ENCODE measurements at regions not wholly inside any gene's neighbourhood (a gene's known extent, or its start where the extent isn't known, plus 50 kb on each side); places are given as distances from the start of the nearest gene placed in this dataset.

DNA sequence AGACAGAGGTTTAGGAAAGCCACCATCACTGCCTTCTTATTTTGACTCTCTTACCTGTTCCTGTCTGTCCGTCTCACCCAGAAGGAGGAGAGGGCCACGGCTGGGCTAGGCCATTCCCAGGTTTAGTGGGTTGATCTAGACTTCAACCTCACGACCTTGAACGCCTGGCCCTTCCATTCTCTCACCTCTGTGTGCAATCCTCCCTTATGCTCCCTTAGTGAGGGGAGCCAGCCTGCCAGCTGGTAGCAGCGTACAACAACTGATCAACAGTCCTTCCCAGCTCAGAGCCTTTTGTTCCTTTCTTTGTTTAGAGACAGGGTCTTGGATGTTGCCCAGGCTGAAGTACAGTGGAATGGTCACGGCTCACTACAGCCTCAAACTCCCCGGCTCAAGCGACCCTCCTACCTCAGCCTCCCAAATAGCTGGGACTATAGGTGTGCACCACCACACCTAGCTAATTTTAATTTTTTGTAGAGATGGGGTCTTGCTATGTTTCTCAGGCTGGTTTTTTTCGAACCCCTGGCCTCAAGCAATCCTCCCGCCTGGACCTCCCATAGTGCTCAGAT lies 123.9 kb downstream of the ZNF664 start:
- no peak for DNase-seq (ENCODE audit: low read depth)

DNA sequence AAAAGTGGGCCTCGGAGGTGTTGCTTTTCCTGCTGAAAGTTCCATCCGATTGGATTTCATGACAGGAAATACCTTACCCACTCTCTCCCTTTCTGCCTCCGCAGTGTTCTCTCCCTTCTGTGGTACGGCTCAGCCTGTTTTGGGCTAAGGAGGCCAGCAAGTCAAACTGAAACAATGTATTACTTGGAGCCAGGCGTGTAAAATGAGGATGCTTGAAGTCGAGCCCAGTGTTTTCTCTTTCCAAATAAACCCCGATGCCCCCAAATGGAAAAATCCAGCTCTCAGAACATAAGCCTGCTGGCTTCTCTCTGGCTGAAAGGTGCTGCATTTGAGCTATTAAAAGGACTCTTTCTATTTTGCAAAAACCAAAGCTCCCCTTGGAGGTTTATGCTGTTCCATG lies 124.7 kb downstream of the ZNF664 start:
- no peak for DNase-seq (ENCODE audit: low read depth)

DNA sequence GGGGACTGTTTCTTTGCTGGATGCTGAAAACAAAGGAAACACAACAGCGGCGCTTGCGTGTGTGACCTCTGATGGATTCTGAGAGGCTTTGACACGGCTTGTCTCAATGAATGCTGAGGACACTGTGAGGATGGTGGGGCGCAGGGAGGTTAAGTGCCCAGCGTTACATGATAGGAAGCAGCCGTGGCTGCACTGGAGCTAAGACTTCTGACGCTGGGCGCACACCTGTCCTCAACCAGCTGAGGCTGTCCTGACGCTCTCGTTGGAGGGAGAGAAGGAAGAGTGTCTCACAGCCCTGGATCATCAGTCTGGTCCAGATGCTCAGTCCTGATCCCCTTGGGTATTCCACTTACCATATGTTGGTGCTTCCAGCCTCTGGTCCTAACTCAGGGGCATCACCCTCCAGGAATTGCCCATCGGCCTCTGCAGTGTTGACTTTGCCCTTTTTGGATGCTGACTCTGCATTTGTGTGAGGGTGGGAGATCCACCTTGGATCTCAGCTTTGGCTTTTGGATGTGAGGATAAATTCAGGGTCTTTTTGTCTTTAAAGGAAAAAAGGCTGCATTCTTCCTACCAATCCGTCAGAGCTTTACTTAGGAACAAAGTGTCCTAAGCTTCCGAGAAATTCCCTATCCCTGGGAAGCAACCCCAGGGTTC lies 125.2 kb downstream of the ZNF664 start:
- DNase-seq (ENCODE audit: low read depth): no peak

DNA sequence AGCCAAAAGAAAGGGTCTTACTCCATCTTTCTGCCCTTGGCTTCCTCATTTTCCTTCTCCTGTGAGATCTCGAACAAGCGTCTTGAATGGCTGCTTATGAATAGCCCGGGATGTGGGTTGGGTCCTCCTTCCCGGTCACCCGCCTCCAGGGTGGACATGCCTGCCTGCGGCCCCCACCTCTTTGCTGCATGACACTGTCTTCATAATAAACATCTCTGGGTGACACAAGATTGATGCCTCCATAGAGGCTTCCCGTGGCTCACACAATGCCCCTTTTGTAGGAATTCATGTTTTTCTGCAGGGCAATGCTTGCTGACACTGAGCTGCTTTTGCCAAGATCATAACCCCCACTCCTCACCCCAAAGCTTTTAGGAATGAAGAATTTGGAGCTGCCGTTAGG lies 125.9 kb downstream of the ZNF664 start:
- DNase-seq (ENCODE audit: low read depth): no peak

DNA sequence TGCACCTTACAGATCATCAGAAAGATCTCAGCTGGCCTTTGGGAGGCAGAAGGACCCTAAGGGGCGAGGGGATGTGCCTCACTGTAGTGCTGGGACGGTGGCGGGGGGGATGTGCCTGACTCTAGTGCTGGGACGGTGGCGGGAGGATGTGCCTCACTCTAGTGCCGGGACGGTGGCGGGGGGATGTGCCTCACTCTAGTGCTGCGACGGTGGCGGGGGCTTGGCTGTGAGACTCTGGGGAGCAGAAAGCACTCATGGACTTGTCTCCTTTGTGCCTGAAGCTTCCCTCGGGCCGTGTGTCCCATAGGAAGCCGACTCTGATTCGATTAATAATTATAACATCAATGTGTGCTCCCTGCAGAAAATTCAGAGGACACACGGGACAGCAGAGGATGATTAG lies 126.6 kb downstream of the ZNF664 start:
- DNase-seq (ENCODE audit: low read depth): no peak

DNA sequence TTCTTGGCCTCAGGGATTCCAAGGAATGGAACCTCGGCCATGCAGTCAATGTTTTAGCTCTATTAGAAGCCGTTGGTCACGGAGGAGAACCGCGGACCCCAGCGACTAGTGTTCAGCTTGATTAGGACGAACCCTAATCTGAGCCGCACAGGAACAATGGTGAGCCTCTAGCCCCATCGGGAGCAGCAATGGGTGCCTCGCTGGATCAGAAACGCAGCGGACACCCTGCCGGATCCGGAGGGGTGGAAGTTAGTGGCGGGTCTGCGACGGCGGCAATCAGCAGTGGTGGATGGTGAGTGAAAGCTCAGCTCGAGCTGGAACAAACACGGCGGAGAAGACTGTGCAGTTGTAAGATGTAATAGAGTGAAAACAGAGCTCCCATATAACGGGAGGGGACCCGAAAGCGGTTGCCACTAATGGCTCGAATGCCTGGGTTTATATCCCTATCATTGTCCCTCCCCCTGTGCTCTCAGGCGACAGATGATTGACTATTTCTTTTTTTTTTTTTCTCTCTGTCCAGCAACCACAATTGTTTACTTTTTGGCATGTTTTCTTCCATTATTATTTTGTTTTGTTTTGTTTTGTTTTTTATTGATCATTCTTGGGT lies 127.7 kb downstream of the ZNF664 start:
- DNase-seq (ENCODE audit: low read depth): no peak

DNA sequence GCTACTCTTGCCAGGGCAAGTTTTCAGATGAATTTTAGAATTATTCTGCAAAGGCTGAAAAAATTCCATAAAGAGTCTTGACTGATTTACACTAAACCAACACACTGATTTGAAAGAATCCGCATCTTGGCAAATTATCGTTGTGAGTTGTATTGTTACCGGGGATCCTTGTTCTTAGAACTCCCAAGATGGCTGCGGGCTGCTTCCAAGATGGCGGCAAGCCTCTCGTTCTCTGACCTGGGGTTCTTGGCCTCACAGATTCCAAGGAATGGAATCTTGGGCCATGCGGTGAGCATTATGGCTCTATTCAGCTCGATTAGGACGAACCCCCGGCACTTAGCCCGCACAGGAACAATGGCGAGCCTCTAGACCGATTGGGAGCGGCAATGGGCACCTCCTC lies 132.5 kb downstream of the ZNF664 start:
- DNase-seq (ENCODE audit: low read depth): no peak

DNA sequence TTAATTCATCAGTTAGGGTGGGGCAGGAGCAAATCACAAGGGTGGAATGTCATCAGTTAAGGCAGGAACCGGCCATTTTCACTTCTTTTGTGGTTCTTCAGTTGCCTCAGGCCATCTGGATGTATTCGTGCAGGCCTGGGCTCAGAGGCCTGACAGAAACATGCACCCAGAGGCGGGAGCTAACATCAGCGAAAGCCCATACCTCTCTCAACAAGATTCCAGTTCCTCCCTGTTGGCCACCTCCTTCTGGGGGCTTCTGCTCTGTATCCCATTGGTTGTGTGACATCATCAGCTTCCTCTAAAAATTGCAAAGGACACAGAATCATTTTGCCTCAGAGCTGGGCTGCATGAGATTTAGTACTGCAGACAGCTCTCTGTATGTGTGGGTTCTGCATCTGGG lies 134.3 kb downstream of the ZNF664 start:
- no peak for DNase-seq (ENCODE audit: low read depth)

DNA sequence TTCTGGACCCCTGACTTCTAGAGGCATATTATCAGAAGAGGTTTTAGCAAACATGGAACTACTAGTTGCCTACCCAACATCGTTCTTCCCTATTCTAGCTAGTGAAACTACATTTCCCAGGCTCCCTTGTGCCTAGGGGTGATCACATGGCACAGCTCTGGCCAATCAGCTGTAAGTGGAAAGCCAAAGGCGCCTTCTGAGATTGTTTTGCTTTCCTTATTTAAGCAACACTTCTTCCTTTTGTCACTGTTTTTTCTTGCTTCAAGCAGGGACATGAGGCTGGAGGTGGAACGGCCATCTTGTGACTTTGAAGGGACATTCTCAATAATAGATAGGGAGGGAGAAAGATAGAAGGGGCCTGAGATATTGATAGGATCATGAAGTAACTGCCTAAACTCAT lies 136.7 kb downstream of the ZNF664 start:
- DNase-seq (ENCODE audit: low read depth): no peak

DNA sequence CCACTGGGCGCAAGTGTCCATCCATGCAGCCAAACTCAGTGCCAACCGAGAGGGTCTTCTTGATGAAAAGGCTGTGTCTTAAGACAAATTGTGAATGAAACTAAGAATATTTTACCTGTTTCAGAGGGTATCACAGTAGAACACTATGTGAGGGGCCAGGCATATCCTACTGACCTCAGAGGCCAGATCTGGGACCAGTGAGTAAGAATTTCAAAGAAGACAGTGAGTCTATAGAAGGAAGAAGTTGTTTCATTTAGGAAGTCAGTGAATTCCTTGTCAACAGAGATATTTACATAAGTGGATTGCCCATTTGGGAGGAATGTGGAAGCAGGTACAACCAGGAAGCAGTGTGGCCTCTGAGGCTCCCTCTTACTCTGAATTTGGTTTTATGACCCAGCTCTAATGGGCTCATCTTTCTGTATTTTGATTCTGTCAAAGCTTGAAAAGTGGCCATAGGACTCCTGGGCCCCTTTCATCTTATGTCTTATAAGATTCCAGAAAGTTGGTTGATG lies 137.4 kb downstream of the ZNF664 start:
- no peak for DNase-seq (ENCODE audit: low read depth)

DNA sequence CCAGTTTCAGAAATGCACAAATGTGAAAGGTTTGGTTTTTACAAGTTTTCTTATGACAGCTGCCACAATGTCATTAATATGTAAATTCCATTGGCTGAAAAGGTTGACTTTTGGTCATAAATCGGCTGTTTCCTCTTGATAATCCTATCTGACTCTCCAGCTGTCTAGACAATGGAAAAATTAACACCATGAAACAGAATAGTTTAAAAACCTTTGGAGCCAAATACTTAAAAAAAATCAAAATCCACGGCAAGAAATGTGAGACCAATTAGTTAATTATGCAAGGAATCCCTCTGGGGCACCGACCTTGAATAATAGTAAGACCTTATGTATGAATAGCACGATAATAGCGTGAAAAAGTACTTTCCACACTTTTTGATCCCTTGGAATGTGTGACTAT lies 138.0 kb downstream of the ZNF664 start:
- no peak for DNase-seq (ENCODE audit: low read depth)

DNA sequence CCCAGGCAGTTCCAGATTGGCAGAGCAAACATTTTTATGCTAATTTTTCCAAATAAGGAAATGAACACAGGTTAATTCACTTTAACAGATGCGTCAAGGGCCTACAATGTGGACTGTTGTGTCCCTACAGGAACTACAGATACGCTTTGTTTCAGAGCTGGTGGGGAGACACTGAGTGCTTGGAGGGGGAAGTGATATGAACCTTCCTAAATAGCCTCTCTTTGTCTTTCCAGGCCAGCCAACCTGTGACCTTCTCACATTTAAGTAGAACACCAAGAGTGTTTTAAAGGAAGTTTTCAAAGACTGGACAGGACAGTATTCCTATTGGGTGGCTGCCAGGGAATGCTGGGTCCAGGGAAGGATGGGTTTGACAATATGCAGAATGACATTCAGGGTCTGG lies 141.3 kb downstream of the ZNF664 start:
- no peak for DNase-seq (ENCODE audit: low read depth)

DNA sequence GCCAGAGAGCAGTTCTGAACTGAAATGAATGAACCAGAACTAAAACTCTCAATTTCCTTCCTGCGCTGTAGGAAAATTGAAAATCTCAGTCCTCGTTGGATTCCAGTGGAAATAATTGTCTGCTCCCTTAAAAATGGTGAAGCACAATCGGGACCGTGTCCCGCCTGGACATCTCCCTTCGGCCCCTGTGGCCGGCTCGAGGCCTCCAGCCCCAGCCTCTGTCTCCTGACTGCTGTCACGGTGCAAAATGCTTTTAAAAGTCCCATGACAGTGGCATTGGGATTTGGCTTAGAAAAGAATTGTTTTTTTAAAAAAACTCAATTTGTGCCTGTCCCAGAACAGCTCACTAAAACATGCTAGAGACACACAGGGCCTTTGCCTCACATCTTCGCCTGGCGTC lies 142.5 kb downstream of the ZNF664 start:
- DNase-seq (ENCODE audit: low read depth): no peak

DNA sequence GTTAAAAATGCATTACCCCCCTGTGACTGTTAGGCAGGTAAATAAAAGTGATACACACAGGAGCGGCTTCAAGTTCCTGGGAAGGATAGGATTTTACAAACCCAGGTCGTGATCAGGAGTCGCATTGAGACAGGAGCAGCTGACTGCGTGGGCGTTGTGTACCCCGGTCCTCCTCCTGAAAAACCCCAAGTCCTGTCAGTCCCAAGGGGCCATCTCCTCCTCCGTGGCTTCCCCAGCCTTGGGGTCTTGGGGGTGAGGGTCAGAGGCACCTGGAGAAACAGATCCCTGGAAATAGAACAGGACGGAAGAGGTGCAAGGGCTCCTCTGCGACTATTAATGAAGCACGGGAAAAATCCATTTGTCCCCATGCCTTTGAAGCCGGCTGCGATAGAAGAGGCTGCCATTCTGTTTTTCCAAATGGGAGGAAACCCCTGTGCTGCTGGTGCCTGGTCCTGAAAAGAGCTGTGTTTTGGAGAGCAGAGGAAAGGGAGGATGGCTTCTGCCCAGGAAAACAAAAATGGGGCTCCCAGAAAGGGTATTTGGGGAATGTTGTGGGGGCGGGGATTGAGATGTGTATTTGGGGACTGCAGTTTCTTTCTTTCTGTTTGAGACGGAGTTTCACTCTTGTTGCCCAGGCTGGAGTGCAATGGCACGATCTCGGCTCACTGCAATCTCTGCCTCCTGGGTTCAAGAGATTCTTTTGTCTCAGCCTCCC lies 143.1 kb downstream of the ZNF664 start:
- DNase-seq (ENCODE audit: low read depth): no peak

DNA sequence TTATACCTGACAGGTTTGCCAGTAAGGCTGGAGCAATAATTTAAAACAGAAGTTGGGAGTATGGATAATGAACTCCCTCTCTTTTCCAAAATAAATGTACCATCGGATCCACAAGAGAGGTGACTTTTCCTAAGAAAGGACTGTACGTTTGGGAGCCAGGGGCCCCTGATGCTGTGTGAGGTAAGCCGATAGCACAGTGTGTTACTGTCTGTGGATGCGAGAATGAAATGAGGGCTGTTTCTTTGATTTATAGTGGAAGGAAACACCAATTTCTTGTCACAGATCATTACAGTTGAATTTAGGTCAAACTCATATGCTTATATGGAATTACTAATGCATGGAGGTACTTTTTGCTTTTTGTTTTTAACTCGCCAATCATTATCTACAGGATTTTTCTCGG lies 147.7 kb downstream of the ZNF664 start:
- DNase-seq (ENCODE audit: low read depth): no peak

DNA sequence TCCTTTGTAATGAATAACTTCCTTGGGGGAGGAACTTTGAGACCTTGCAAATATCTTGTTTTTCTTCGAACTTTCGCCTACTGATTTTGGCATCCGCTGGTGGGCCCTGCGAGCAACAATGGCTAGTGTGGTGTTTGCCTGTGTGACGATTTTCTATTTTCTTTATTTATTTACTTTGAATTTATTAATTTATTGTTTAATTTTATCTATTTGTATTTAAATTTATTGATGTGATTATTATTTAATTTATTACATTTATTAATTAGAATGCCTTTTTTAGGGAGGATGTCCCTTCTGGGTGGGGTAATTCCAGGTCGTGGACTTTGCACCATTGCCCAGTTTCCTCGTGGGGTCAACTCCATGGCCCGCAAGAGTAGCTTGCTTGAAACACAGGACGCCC lies 149.7 kb downstream of the ZNF664 start:
- DNase-seq (ENCODE audit: low read depth): no peak

DNA sequence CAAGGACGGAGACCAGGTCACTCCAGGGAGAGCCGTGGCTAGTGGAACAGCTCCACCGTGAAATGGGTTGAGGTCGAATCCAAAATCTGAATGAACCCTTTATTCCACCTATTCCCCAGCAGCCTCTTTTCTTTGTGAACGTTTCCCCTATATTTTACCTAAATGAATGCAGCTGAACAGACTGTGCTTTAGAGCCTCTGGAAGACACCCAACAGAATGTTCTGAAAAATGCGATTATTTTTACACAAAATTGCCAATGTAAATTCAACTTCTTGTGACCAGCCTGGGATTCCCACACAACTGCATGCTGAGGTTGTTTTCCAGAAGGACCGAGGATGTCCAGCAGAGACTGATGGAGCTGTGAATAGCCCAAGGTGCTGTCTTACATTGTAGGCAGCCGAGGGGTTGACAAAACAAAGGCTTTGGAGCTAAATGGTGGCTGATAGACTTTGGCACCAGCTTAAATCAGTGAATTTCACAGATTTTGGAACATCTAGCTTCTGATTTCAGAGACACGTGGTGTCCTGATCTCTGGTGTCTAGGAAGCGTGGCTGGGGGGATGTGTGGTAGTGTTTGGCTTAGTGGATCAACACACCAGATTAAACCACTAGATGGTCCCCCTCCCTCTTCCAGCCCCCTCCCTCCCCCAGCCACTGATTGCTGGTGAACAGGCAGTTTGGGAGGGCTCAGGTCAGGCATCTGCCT lies 150.4 kb downstream of the ZNF664 start:
- DNase-seq (ENCODE audit: low read depth): no peak

DNA sequence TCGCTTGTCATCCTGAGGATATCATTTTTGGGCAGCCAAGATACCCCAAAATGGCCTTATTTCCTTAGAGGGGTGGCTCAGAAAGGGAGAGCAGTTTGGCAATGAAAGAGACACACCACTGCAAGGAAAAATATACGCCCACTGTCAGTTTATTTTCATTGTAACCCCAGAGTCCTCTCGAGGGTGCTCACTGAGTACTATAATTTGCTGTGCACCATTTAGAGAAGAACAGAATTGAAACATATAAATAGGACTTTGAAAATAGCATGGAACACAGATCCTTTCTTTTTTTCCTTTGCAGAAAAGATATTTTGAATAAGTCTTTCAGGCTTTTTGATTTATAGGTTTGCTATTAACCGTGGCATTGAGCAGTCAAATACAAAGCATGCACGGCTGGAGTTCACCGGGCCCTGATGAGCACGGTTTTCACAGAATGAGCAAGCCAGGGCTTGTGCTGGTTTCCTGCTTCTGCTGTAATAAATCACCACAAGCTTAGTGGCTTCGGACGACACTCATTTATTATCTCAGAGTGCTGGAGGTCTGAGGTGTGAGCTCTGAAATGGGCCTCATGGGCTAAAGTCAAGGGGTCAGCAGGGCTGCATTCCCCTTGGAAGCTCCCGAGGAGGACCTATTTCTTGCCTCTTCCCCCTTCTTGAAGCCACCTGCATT lies 152.3 kb downstream of the ZNF664 start:
- DNase-seq (ENCODE audit: low read depth): no peak

DNA sequence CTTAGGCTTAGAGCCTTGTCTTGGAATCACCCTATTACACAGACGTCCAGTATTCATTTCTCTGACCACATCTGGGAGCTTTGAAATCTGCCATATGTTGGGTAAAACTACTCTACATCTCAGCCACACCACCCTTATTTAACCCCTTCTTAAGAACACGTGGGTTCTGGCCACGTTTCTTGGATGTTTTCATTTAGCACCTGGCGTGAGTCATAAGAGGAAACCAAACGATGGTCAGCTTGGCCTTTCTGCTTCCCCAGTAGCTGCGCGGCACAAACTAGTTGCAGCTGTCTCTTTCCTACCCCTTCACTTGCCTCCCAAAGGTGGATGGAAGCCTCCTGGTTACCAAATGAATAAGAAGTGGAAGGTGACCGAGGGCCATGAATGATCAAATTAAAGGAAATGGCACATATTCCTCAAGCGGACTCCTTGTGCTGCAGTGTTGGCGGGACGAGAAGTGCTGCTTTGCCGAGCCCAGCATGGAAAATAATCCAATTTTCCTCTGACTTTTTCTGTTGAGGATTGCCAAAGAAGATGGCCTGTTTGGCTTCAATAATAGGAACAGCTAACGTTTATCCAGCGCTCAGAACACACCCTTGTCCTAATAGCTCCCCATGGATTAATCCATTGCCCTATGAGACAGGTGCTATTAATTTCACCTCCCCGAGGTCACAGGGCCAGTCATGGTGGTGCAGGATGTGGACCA lies 154.1 kb downstream of the ZNF664 start:
- no peak for DNase-seq (ENCODE audit: low read depth)

DNA sequence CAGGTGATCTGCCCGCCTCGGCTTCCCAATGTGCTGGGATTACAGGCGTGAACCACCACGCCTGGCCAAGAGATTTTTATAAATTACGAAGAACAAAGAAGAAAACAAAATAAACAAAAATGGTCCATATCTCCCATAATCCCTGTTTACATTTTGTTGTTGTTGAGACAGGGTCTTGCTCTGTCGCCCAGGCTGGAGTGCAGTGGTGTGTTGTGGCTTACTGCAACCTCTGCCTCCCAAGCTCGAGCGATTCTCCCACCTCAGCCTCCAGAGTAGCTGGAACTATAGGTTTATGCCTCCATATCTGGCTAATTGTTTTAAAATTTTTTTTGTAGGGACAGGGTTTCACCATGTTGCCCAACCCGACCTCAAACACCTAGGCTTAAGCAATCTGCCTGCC lies 156.1 kb downstream of the ZNF664 start:
- DNase-seq (ENCODE audit: low read depth): no peak

Measured in stimulated activated CD4-positive, alpha-beta T cell treated with anti-CD3 and anti-CD28 coated beads, Interleukin-2, amount 100 ng/mL, for 4 hours (primary cell).